Neural crest cell (in vitro differentiated cells): ENCODE measurements at regions not wholly inside any gene's neighbourhood (a gene's known extent, or its start where the extent isn't known, plus 50 kb on each side); places are given as distances from the start of the nearest gene placed in this dataset.
"Not testable (repeated sequence)": the region's sequence is repeated elsewhere in the genome, so short reads cannot be mapped to it uniquely, and the experiment has no call there.

ENCODE experiments used
- DNase-seq: peaks from one replicate; pipeline ENCODE4 v3.0.0; 2021; ENCODE audit warnings: low read depth, mixed read lengths, low spot score
- H3K27ac Mint-ChIP-seq: one replicate; pipeline ENCODE4 v1.8.0; 2021; ENCODE audit warnings: mild to moderate bottlenecking, mixed read lengths; ENCODE audit not compliant: unreplicated experiment
- H3K27me3 Mint-ChIP-seq: 2 replicates; pipeline ENCODE4 v1.8.0; 2021; ENCODE audit warnings: low read depth, mild to moderate bottlenecking, mixed read lengths
- H3K36me3 Mint-ChIP-seq: 2 replicates; pipeline ENCODE4 v1.8.0; 2021; ENCODE audit warnings: low read depth, mild to moderate bottlenecking, mixed read lengths
- H3K4me1 Mint-ChIP-seq: 2 replicates; pipeline ENCODE4 v1.8.0; 2021; ENCODE audit warnings: mixed read lengths
- H3K4me3 Mint-ChIP-seq: one replicate; pipeline ENCODE4 v1.8.0; 2021; ENCODE audit warnings: mild to moderate bottlenecking, mixed read lengths
- H3K9me3 Mint-ChIP-seq: 2 replicates; pipeline ENCODE4 v1.8.0; 2021; ENCODE audit warnings: mixed read lengths
- CTCF ChIP-seq: fragments of 200-600 bp; sonication (generic); conservative IDR thresholded peaks from 2 replicates; pipeline ENCODE4 v1.5.0; 2021; ENCODE audit warnings: antibody characterized with exemption, mild to moderate bottlenecking

GRCh38 chr2:17460371-17461086 is 57.7 kb downstream of the RAD51AP2 start:
- H3K27me3 Mint-ChIP-seq = peaks cover 3% of the 10 kb centered on the region

GRCh38 chr2:17455343-17455742 is 62.9 kb downstream of the RAD51AP2 start:
- no peaks in the 10 kb centered on the region for H3K36me3 Mint-ChIP-seq
- H3K27ac Mint-ChIP-seq = no peak overlapping the region
- no peaks in the 10 kb centered on the region for H3K4me1 Mint-ChIP-seq

More at GRCh38 chr2:17460371-17461086, 57.7 kb downstream of the RAD51AP2 start:
- H3K4me3 Mint-ChIP-seq = no peak overlapping the region
- no peak for DNase-seq
- H3K27ac Mint-ChIP-seq = no peak overlapping the region
- no peaks in the 10 kb centered on the region for H3K4me1 Mint-ChIP-seq
- no peaks in the 10 kb centered on the region for H3K9me3 Mint-ChIP-seq
- H3K36me3 Mint-ChIP-seq = no peaks in the 10 kb centered on the region
- TF ChIP-seq CTCF = no peak

GRCh38 chr2:17446191-17446590 is 72.0 kb downstream of the RAD51AP2 start:
- not testable (repeated sequence) for H3K4me3 Mint-ChIP-seq, H3K4me1 Mint-ChIP-seq

More at GRCh38 chr2:17455343-17455742, 62.9 kb downstream of the RAD51AP2 start:
- no peak for TF ChIP-seq CTCF
- H3K4me3 Mint-ChIP-seq = no peak overlapping the region
- H3K27me3 Mint-ChIP-seq = no peaks in the 10 kb centered on the region
- no peak for DNase-seq
- no peaks in the 10 kb centered on the region for H3K9me3 Mint-ChIP-seq

GRCh38 chr2:17445744-17446143 is 72.5 kb downstream of the RAD51AP2 start:
- Mint-ChIP-seq H3K27ac (no peak overlapping the region), H3K27me3 (no peaks in the 10 kb centered on the region), H3K9me3 (peaks cover 10% of the 10 kb centered on the region), H3K36me3 (no peaks in the 10 kb centered on the region), H3K4me1 (no peaks in the 10 kb centered on the region), H3K4me3 (no peak overlapping the region)
- DNase-seq = no peak
- TF ChIP-seq CTCF = no peak

More at GRCh38 chr2:17446191-17446590, 72.0 kb downstream of the RAD51AP2 start:
- not testable (repeated sequence) for H3K27ac Mint-ChIP-seq, H3K27me3 Mint-ChIP-seq, H3K36me3 Mint-ChIP-seq, DNase-seq
- H3K9me3 Mint-ChIP-seq = peaks cover 10% of the 10 kb centered on the region

GRCh38 chr2:17442334-17442733 is 75.9 kb downstream of the RAD51AP2 start:
- H3K27ac Mint-ChIP-seq = no peak overlapping the region
- no peak for TF ChIP-seq CTCF

GRCh38 chr2:17441790-17442189 is 76.5 kb downstream of the RAD51AP2 start:
- H3K27me3 Mint-ChIP-seq = no peaks in the 10 kb centered on the region
- no peak overlapping the region for H3K4me3 Mint-ChIP-seq
- no peak overlapping the region for H3K27ac Mint-ChIP-seq
- peaks cover 2% of the 10 kb centered on the region for H3K9me3 Mint-ChIP-seq
- no peaks in the 10 kb centered on the region for H3K4me1 Mint-ChIP-seq
- no peaks in the 10 kb centered on the region for H3K36me3 Mint-ChIP-seq
- no peak for DNase-seq
- no peak for TF ChIP-seq CTCF

More at GRCh38 chr2:17442334-17442733, 75.9 kb downstream of the RAD51AP2 start:
- Mint-ChIP-seq H3K36me3 (no peaks in the 10 kb centered on the region), H3K4me3 (no peak overlapping the region), H3K27me3 (no peaks in the 10 kb centered on the region), H3K4me1 (no peaks in the 10 kb centered on the region), H3K9me3 (peaks cover 2% of the 10 kb centered on the region)
- DNase-seq = no peak
